Epithelial cell of esophagus (primary cell): ENCODE measurements at regions not wholly inside any gene's neighbourhood (a gene's known extent, or its start where the extent isn't known, plus 50 kb on each side); places are given as distances from the start of the nearest gene placed in this dataset.

ENCODE experiments used
- DNase-seq: peaks from one replicate; pipeline ENCODE4 v3.0.0; 2010; ENCODE audit warnings: low read depth
- H3K4me3 ChIP-seq: 2 replicates; pipeline ENCODE4 v1.5.1; 2011; ENCODE audit warnings: mild to moderate bottlenecking, low read length, control low read depth
- CTCF ChIP-seq: IDR thresholded peaks from 2 replicates; pipeline ENCODE4 v1.5.1; 2011; ENCODE audit warnings: low read depth, mild to moderate bottlenecking, low read length, control low read depth, inconsistent platforms; ENCODE audit not compliant: insufficient read depth; ENCODE audit errors: missing control alignments

DNA sequence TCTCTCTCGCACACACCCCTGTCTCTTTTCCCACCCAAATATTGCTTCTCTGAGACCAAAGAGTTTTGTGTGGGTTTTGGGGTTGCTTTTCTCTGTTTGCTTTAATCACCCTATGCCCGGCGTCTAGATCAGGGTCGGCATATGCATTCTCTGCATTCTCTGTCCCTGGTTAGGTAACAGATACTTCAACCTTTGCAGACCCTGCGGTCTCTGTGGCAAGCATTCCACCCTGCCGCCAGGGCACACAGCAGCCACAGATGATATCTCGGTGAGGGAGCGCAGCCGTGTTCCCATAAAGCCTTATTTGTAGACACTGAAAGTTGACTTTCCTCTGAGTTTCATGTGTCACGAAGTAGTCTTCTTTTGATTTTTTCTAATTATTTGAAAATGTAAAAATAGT, 110.4 kb upstream of the FZD10 start:
- DNase-seq = no peak
- TF ChIP-seq CTCF = no peak
- H3K4me3 ChIP-seq = no peak overlapping the region

DNA sequence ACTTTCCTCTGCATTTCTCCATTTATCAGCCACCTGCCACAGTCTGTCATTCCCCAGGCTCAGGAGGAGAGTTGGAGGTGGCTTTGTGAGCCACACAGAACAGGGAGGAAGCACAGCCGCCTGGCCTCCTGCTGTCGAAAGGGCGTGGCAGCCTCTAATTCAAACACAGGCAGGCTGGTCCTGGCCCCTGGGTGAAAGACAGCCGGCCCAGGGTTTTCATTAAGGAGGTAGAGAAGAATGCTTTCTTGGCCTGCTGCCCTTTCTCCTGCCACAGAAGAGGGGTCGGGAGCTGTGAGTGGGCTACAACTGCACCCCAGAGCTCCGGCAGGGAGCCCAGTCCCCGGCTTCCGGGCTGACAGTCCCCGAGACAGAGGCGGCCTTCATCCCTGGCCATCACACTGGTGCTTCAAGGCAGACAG, 108.6 kb upstream of the FZD10 start:
- no peak for TF ChIP-seq CTCF
- DNase-seq = no peak
- no peak overlapping the region for H3K4me3 ChIP-seq

DNA sequence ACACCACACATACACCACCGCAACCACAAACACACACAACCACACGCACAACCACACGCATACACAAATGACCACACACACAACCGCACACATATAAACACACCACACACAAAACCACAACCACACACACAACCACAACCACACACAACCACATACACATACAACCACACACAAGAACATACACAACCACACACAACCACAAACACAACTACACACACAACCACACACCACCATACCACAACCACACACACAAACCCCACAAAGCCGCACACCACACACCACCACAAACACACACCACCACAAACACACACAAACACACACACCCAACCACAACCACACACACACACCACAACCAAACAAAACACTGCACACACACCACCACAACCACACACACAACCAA, 107.5 kb upstream of the FZD10 start:
- no peak for TF ChIP-seq CTCF

DNA sequence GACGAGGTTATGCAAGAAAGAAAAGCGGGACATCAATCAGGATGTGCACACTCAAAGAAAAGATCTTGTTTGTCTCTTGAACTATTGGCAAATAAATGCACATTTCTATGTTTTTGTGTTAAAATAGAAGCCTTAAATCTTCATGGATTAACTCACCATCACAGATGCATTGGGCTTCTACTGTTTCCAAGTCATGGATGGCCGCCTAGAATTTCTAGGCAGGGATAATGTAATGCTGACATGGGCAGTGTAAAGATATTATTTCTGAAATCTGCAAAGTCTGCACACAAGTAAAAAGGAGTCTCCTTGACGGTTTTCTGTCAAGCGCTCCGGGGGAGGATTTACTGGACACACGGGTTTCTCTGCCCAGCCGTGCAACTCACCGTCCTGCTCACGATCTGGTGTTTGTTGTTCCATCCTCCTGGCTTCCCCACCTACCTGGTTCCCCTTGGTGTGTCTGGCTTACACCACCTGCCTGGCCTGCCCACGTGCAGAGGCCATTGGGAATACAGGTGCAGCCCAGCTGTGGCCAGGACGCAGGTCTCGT, 103.3 kb upstream of the FZD10 start:
- H3K4me3 ChIP-seq = no peak overlapping the region
- DNase-seq = no peak
- no peak for TF ChIP-seq CTCF

More for the DNA sequence above, 107.5 kb upstream of the FZD10 start:
- H3K4me3 ChIP-seq = no peak overlapping the region
- DNase-seq = no peak

DNA sequence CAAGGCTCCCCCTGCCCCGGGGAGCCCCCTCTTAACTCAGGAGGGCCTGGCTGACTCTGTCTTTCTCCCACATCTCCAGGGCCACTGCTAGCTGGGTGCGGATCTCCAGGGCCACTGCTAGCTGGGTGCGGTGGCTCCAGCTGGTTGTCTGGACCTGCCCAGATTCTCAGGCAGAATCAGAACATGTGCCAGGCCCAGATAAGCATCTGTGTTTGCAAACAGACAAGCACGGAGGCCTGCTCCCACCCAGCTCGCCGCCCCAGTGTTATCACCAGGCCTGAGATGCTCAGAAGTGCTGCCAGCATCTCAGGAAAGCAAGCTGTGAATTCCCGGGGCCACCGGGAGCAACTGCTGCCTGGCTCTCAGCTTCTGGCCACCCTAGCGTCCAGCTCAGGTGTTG, 98.4 kb upstream of the FZD10 start:
- no peak for DNase-seq

DNA sequence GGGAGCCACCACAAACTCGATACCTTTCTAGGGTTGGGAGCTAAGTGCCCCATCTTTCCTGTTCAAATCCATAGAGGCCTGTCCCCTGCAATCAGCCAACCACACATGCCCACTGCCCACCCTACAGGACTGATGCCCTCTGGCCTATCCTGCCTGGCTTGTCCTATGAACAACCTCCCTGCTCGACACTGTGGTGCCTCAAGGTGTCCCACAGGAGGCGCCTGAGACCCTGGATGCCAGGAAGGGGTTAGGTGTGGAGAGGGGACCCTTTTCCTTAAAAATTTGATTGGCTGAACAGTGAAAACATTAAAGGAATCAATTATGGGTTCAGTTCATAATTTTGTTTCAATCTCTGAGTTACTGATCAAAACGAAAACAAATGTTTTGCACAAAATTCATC, 97.3 kb upstream of the FZD10 start:
- DNase-seq = no peak
- no peak overlapping the region for H3K4me3 ChIP-seq
- TF ChIP-seq CTCF = no peak

More for the DNA sequence above, 98.4 kb upstream of the FZD10 start:
- no peak for TF ChIP-seq CTCF
- no peak overlapping the region for H3K4me3 ChIP-seq

DNA sequence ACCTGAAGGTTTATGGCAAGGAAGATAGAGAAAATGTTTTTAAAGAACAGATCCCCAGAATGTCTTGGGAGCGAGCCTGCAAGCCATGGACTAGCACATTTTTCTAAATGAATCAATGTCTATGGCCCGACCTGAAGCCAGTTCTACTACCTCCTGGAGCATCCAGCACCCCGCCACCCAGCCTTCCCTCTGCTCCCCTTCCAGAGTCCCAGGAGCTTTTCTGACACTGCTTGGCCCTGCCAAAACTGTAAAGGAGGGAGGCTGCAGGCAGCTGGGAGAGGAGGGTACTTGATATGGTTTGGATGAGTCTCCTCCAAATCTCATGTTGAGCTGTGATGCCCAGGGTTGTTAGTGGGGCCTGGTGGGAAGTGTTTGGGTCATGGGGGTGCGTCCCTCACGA, 95.5 kb upstream of the FZD10 start:
- no peak for DNase-seq
- TF ChIP-seq CTCF = no peak
- no peak overlapping the region for H3K4me3 ChIP-seq
